D721Med (cell line): ENCODE measurements at regions not wholly inside any gene's neighbourhood (a gene's known extent, or its start where the extent isn't known, plus 50 kb on each side); places are given as distances from the start of the nearest gene placed in this dataset.

Source experiments
- DNase-seq: peaks from one replicate; pipeline ENCODE4 v3.0.0; 2011; ENCODE audit warnings: low spot score; ENCODE audit not compliant: insufficient read length
- FAIRE-seq: peaks from 2 replicates; lab custom pipeline; 2011; peaks lifted over from hg19 to GRCh38; lab: Jason Lieb, UNC
- CTCF ChIP-seq: IDR thresholded peaks from 2 replicates; pipeline ENCODE4 v1.5.1; 2012; ENCODE audit warnings: mild to moderate bottlenecking, control low read depth; ENCODE audit not compliant: insufficient read depth; ENCODE audit errors: missing control alignments

DNA sequence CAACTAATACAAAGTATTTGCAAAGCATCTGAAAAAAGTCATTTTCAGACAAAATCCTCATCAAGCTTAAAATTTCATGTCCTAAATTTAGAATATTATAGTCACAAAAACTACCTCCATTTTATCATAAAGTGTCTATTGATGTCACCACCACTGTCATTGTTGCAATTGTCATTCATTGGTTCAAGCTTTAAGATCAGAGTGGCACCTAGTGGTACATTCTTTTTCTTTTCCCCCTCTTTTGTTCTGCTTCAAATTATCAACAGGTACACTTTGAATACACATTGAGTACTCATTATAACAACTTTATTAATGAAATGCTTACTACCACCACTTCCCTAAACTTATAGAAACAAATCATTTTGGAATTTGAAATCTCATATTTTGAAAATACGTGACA lies 379.8 kb downstream of the SEC23A start:
- FAIRE-seq (no peak), DNase-seq (no peak)
- no peak for TF ChIP-seq CTCF

DNA sequence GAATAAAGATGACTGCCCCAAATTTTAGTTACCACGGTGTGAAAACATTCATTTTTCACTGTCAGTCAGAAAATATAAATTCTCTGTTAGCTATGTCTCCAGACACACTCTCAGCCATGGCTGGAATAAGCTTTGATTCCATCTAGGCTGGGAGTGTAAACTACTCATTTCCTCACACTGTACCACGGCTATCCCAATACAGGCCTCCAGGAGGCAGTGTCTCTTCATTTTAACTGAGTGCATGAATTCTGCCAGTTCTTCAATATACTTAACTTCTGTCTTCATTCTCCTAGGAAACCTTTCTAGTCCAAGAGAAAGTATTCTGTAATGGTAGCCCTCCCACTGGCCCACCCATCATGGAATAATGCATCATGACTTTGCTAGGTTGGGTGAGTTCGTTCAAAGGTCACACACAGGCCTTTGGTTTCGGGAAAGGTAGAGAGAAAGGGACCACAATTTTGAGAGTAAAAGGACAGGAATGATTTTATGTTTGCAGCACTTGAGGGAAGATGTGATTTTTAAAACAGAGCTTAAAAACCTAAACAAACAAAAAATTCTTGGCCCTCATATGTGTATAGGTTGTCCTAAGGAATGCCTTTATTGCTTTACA lies 381.1 kb downstream of the SEC23A start:
- no peak for FAIRE-seq
- TF ChIP-seq CTCF, result peak; percentile 87
- DNase-seq, result no peak

DNA sequence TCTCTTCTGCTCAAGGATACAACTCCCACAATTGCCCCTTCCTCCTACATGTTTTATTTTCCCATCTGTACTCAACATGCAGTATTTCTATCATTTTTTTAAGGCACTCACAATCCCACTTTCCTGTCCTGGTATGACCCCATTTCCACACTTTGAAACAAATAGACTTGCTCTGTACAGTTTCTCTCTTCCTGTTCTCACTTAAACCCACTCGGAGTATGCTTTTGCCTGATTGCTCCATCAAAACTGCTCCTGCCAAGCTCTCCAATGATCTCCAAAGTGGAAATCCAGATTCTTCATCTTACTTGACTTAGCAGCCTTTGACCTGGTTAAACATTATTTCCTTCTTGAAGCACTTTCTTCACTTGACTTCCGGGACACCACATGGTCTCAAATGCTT lies 384.5 kb downstream of the SEC23A start:
- FAIRE-seq (no peak), DNase-seq (no peak)
- no peak for TF ChIP-seq CTCF

DNA sequence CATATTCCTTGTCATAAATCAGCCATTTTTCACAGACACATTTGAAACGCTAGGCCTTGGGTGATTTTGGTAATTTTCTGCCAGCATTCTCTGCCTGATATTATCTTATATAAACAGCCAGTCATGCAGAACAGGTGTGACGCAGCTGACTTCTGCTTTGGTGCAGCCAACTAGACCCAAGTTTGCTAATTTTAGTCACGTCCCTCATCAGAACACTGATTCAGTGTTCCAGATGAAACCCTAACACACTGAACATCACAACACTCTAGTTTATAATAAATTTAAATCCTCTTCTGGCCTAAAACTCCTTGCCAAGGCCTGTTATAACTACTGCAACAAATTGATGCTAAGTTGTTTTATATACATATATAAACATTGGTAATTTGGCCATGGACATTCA lies 386.1 kb downstream of the SEC23A start:
- DNase-seq, result no peak
- FAIRE-seq, result no peak

DNA sequence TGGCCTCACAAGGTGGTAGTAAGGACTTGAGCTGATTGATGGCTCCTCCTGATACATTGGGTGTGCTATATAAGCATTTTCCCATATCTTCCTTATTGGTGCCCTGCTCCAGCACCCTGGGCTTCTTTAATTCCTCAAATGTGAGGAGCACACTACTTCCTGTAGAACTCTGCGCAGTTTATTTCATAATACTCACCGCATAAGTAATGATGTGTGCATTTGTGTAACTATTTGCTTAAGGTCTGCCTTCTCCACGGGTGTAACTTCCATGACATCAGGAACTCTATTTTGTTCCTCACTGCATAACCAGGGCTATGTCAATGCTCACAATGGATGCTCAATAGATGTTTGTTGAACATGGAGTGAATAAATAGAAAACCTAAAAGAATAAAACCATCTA lies 392.2 kb downstream of the SEC23A start:
- FAIRE-seq (no peak), DNase-seq (no peak)
- TF ChIP-seq CTCF, result no peak

More for the DNA sequence above, 386.1 kb downstream of the SEC23A start:
- no peak for TF ChIP-seq CTCF

- FAIRE-seq, result no peak
- no peak for DNase-seq
- no peak for TF ChIP-seq CTCF
These were observed 392.8 kb downstream of the SEC23A start for GRCh38 chr14:38710196-38710595.

- no peak for FAIRE-seq
- DNase-seq, result no peak
- no peak for TF ChIP-seq CTCF
These were observed 397.8 kb downstream of the SEC23A start for GRCh38 chr14:38705220-38705619.
